ENCODE measurements at regions not wholly inside any gene's neighbourhood (a gene's known extent, or its start where the extent isn't known, plus 50 kb on each side); places are given as distances from the start of the nearest gene placed in this dataset.

- TF ChIP-seq CTCF (optimal IDR thresholded peaks at IDR 0.05 in 1 of 3, IDR thresholded peaks at IDR 0.05 in 1 of 3, conservative IDR thresholded peaks at IDR 0.05 in 1 of 3; ENCODE audit: extremely low read depth in 1 of 3, insufficient read depth in 2 of 3, low read length in 3 of 3) (no peak), EZH2 (IDR thresholded peaks at IDR 0.05; ENCODE audit: low read length) (no peak)
Observed at GRCh38 chr14:22463763-22464173, 125.3 kb downstream of the DAD1 start.
